ENCODE measurements at regions not wholly inside any gene's neighbourhood (a gene's known extent, or its start where the extent isn't known, plus 50 kb on each side); places are given as distances from the start of the nearest gene placed in this dataset.

DNA sequence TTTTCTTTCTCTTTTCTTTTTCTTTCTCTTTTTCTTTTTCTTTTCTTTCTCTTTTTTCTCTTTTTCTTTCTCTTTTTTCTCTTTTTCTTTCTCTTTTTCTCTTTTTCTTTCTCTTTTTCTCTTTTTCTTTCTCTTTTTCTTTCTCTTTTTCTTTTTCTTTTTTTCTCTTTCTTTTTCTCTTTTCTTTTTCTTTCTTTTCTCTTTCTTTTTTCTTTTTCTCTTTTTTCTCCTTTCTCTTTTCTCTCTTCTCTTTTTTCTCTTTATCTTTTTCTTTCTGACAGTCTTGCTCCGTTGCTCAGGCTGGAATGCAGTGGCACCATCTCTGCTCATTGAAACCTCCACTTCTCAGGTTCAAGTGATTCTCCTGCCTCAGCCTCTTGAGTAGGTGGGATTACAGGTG is 335.7 kb downstream of the SQOR start:
- Histone ChIP-seq H3K9ac (ENCODE audit: low read length) (no peak overlapping the region), H2AFZ (ENCODE audit: low read depth, low read length) (no peak overlapping the region), H3K27ac (ENCODE audit: low read depth, low read length) (no peak overlapping the region), H3K27me3 (ENCODE audit: insufficient read depth, low read length) (no peaks in the 10 kb centered on the region), H3K4me1 (ENCODE audit: insufficient read depth, low read length) (no peaks in the 10 kb centered on the region), H3K36me3 (ENCODE audit: insufficient read depth, low read length) (no peaks in the 10 kb centered on the region), H3K79me2 (ENCODE audit: insufficient read depth, low read length) (no peaks in the 10 kb centered on the region), H3K9me3 (ENCODE audit: insufficient read depth, low read depth, low read length) (peaks cover 2% of the 10 kb centered on the region), H4K20me1 (ENCODE audit: insufficient read depth, low read length) (no peaks in the 10 kb centered on the region), H3K4me3 (ENCODE audit: insufficient read depth, low read depth, low read length) (no peak overlapping the region), H3K4me2 (ENCODE audit: low read length) (no peak overlapping the region)
- no peak overlapping the region for H3K4me3 Mint-ChIP-seq (ENCODE audit: unreplicated experiment)
- DNase-seq (ENCODE audit: low read depth), result no peak
- TF ChIP-seq EZH2 (IDR thresholded peaks at IDR 0.05; ENCODE audit: insufficient read depth, low read length), result no peak
- TF ChIP-seq, protein P1, sequence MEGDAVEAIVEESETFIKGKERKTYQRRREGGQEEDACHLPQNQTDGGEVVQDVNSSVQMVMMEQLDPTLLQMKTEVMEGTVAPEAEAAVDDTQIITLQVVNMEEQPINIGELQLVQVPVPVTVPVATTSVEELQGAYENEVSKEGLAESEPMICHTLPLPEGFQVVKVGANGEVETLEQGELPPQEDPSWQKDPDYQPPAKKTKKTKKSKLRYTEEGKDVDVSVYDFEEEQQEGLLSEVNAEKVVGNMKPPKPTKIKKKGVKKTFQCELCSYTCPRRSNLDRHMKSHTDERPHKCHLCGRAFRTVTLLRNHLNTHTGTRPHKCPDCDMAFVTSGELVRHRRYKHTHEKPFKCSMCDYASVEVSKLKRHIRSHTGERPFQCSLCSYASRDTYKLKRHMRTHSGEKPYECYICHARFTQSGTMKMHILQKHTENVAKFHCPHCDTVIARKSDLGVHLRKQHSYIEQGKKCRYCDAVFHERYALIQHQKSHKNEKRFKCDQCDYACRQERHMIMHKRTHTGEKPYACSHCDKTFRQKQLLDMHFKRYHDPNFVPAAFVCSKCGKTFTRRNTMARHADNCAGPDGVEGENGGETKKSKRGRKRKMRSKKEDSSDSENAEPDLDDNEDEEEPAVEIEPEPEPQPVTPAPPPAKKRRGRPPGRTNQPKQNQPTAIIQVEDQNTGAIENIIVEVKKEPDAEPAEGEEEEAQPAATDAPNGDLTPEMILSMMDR (IDR thresholded peaks at IDR 0.05; ENCODE audit: insufficient read depth, low read depth, low read length), result no peak
- peaks cover 7% of the 10 kb centered on the region for H3K9me3 Mint-ChIP-seq (ENCODE audit: unreplicated experiment)
- no peak for FAIRE-seq
- H3K4me1 Mint-ChIP-seq (ENCODE audit: low read depth, unreplicated experiment), result no peaks in the 10 kb centered on the region
- no peaks in the 10 kb centered on the region for H3K36me3 Mint-ChIP-seq (ENCODE audit: low read depth, unreplicated experiment)
- H3K27ac Mint-ChIP-seq (ENCODE audit: unreplicated experiment), result no peak overlapping the region
- no peaks in the 10 kb centered on the region for H3K27me3 Mint-ChIP-seq (ENCODE audit: low read depth, unreplicated experiment)

GRCh38 chr15:45980366-45980765 is 345.5 kb downstream of the SQOR start:
- no peaks in the 10 kb centered on the region for H4K20me1 ChIP-seq (ENCODE audit: insufficient read depth, low read length)
- Mint-ChIP-seq H3K9me3 (ENCODE audit: unreplicated experiment) (peaks cover 1% of the 10 kb centered on the region), H3K4me3 (ENCODE audit: unreplicated experiment) (no peak overlapping the region), H3K36me3 (ENCODE audit: low read depth, unreplicated experiment) (no peaks in the 10 kb centered on the region), H3K27ac (ENCODE audit: unreplicated experiment) (no peak overlapping the region), H3K4me1 (ENCODE audit: low read depth, unreplicated experiment) (no peaks in the 10 kb centered on the region), H3K27me3 (ENCODE audit: low read depth, unreplicated experiment) (no peaks in the 10 kb centered on the region)
- H2AFZ ChIP-seq (ENCODE audit: low read depth, low read length), result no peak overlapping the region
- H3K79me2 ChIP-seq (ENCODE audit: insufficient read depth, low read length), result no peaks in the 10 kb centered on the region
- DNase-seq (ENCODE audit: low read depth), result no peak
- H3K9ac ChIP-seq (ENCODE audit: low read length), result no peak overlapping the region
- H3K4me2 ChIP-seq (ENCODE audit: low read length), result no peak overlapping the region
- no peaks in the 10 kb centered on the region for H3K36me3 ChIP-seq (ENCODE audit: insufficient read depth, low read length)
- no peak overlapping the region for H3K27ac ChIP-seq (ENCODE audit: low read depth, low read length)
- FAIRE-seq, result no peak
- TF ChIP-seq, protein P1 (IDR thresholded peaks at IDR 0.05; ENCODE audit: insufficient read depth, low read depth, low read length), result no peak
- TF ChIP-seq EZH2 (IDR thresholded peaks at IDR 0.05; ENCODE audit: insufficient read depth, low read length), result no peak
- H3K27me3 ChIP-seq (ENCODE audit: insufficient read depth, low read length), result no peaks in the 10 kb centered on the region
- H3K4me1 ChIP-seq (ENCODE audit: insufficient read depth, low read length), result no peaks in the 10 kb centered on the region
- H3K4me3 ChIP-seq (ENCODE audit: insufficient read depth, low read depth, low read length), result no peak overlapping the region
- H3K9me3 ChIP-seq (ENCODE audit: insufficient read depth, low read depth, low read length), result no peaks in the 10 kb centered on the region

- no peaks in the 10 kb centered on the region for H3K36me3 ChIP-seq (ENCODE audit: insufficient read depth, low read length)
- FAIRE-seq (no peak), DNase-seq (ENCODE audit: low read depth) (no peak)
- no peaks in the 10 kb centered on the region for H3K4me1 Mint-ChIP-seq (ENCODE audit: low read depth, unreplicated experiment)
- H3K9ac ChIP-seq (ENCODE audit: low read length), result no peak overlapping the region
- no peaks in the 10 kb centered on the region for H4K20me1 ChIP-seq (ENCODE audit: insufficient read depth, low read length)
- TF ChIP-seq, protein P1 (IDR thresholded peaks at IDR 0.05; ENCODE audit: insufficient read depth, low read depth, low read length), result no peak
- TF ChIP-seq EZH2 (IDR thresholded peaks at IDR 0.05; ENCODE audit: insufficient read depth, low read length), result no peak
- H3K4me3 Mint-ChIP-seq (ENCODE audit: unreplicated experiment), result no peak overlapping the region
- H3K27ac ChIP-seq (ENCODE audit: low read depth, low read length), result no peak overlapping the region
- H3K27me3 ChIP-seq (ENCODE audit: insufficient read depth, low read length), result no peaks in the 10 kb centered on the region
- no peaks in the 10 kb centered on the region for H3K36me3 Mint-ChIP-seq (ENCODE audit: low read depth, unreplicated experiment)
- H3K27ac Mint-ChIP-seq (ENCODE audit: unreplicated experiment), result no peak overlapping the region
- H3K9me3 ChIP-seq (ENCODE audit: insufficient read depth, low read depth, low read length), result no peaks in the 10 kb centered on the region
- H3K79me2 ChIP-seq (ENCODE audit: insufficient read depth, low read length), result no peaks in the 10 kb centered on the region
- H3K9me3 Mint-ChIP-seq (ENCODE audit: unreplicated experiment), result peaks cover 1% of the 10 kb centered on the region
- H3K4me3 ChIP-seq (ENCODE audit: insufficient read depth, low read depth, low read length), result no peak overlapping the region
- H3K27me3 Mint-ChIP-seq (ENCODE audit: low read depth, unreplicated experiment), result no peaks in the 10 kb centered on the region
- no peak overlapping the region for H3K4me2 ChIP-seq (ENCODE audit: low read length)
- H2AFZ ChIP-seq (ENCODE audit: low read depth, low read length), result no peak overlapping the region
- H3K4me1 ChIP-seq (ENCODE audit: insufficient read depth, low read length), result no peaks in the 10 kb centered on the region
Observed at GRCh38 chr15:45981625-45982024, 346.8 kb downstream of the SQOR start.

Data from astrocyte (in vitro differentiated cells and primary cell).